ENCODE measurements at regions not wholly inside any gene's neighbourhood (a gene's known extent, or its start where the extent isn't known, plus 50 kb on each side); places are given as distances from the start of the nearest gene placed in this dataset.
A peak's percentile ranks its signal among the peaks of the same experiment; 100 is the strongest.

DNA sequence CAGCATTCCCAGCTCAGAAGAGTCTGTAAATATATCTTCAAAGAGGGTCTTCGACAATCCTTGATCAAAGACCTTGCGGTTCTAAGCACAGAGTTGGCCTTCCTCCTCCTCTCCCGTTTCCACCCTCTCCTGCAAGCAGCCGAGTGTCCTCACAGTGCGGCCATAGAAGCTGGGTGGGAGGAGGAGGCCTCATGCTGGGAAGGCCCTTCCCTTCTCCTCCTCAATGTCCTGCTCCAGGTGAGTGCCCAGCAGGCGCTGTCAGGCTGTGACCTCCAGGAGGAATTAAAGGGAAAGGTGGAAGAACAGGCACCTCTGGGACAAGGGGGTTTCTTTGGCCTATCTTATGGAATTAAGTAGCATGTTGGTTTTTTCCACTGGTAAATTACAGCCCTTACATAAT is 674.2 kb upstream of the ARGLU1 start:
- 69% methylated on average over 3 of the region's 6 CpGs for WGBS
- Histone ChIP-seq H3K79me1 (replicated peaks; ENCODE audit: low read length, poor library complexity, severe bottlenecking) (peaks cover 22% of the 10 kb centered on the region), H3K18ac (ENCODE audit: low read depth in 1 of 2, low read length in 2 of 2) (no peak overlapping the region)

DNA sequence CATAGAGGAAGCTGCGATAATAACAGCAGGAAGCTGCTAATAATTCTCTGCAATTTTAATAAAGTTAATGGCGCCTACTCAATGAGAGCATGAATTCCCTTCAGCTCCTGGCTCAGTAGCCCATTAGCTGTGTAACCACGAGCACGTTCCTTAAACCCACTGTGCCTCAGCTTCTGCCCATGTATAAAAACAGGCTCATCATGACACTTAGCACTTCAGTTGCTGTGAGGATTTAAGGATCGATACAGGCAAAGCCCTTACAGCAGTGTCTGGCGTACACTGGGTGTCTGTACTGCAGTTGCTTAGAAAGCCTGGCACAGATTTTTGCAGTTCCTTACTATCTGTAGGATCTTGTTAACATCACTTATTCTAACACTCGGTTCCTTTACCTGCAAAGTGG is 673.4 kb upstream of the ARGLU1 start:
- Histone ChIP-seq H2AFZ (ENCODE audit: low read depth, low read length) (no peak overlapping the region), H3K79me1 (replicated peaks; ENCODE audit: low read length, poor library complexity, severe bottlenecking) (peaks cover 22% of the 10 kb centered on the region), H4K91ac (ENCODE audit: low read length) (no peak overlapping the region), H3K14ac (ENCODE audit: low read length in 2 of 2) (no peak overlapping the region), H3K9me3 (ENCODE audit: control insufficient read depth, low read length) (no peaks in the 10 kb centered on the region), H3K27me3 (ENCODE audit: control insufficient read depth in 1 of 2, insufficient read depth in 1 of 2, low read length in 2 of 2) (no peaks in the 10 kb centered on the region), H2BK5ac (ENCODE audit: low read depth, low read length, poor library complexity, severe bottlenecking) (no peak overlapping the region), H2BK12ac (ENCODE audit: low read length in 2 of 2) (no peak overlapping the region), H2BK15ac (ENCODE audit: low read depth, poor library complexity, severe bottlenecking) (no peak overlapping the region), H3K9ac (ENCODE audit: low read length) (no peak overlapping the region), H3K4me3 (ENCODE audit: insufficient read depth in 1 of 2, low read depth in 1 of 2, low read length in 2 of 2) (no peak overlapping the region), H2AK5ac (ENCODE audit: low read length, severe bottlenecking) (no peak overlapping the region), H3K4me1 (ENCODE audit: control insufficient read depth, insufficient read depth, low read depth, low read length) (peaks cover 2% of the 10 kb centered on the region), H3K23ac (ENCODE audit: low read length in 2 of 2) (no peak overlapping the region), H3K36me3 (ENCODE audit: control insufficient read depth in 1 of 2, insufficient read depth in 2 of 2, low read depth in 1 of 2, low read length in 2 of 2) (no peaks in the 10 kb centered on the region), H3K27ac (ENCODE audit: low read length, poor library complexity, severe bottlenecking) (no peak overlapping the region), H3K18ac (ENCODE audit: low read depth in 1 of 2, low read length in 2 of 2) (peak overlapping the region in 1 of 2 experiments; percentile 55), H3K4ac (ENCODE audit: low read depth in 1 of 2, low read length in 2 of 2) (no peak overlapping the region), H3K4me2 (ENCODE audit: low read length, poor library complexity, severe bottlenecking) (no peak overlapping the region), H2BK120ac (ENCODE audit: low read depth, low read length) (no peak overlapping the region), H4K8ac (ENCODE audit: low read length) (no peak overlapping the region)
- no peak for DNase-seq
- whole genome bisulfite sequencing, result 98% methylated on average over 7 of the region's 7 CpGs

More for the DNA sequence above, 674.2 kb upstream of the ARGLU1 start:
- DNase-seq, result no peak
- H3K4me2 ChIP-seq (ENCODE audit: low read length, poor library complexity, severe bottlenecking), result no peak overlapping the region
- no peaks in the 10 kb centered on the region for H3K36me3 ChIP-seq (ENCODE audit: control insufficient read depth in 1 of 2, insufficient read depth in 2 of 2, low read depth in 1 of 2, low read length in 2 of 2)
- H3K27me3 ChIP-seq (ENCODE audit: control insufficient read depth in 1 of 2, insufficient read depth in 1 of 2, low read length in 2 of 2), result no peaks in the 10 kb centered on the region
- H4K8ac ChIP-seq (ENCODE audit: low read length), result peak overlapping the region; percentile 35
- H3K23ac ChIP-seq (ENCODE audit: low read length in 2 of 2), result no peak overlapping the region
- peaks cover 2% of the 10 kb centered on the region for H3K4me1 ChIP-seq (ENCODE audit: control insufficient read depth, insufficient read depth, low read depth, low read length)
- H3K4ac ChIP-seq (ENCODE audit: low read depth in 1 of 2, low read length in 2 of 2), result no peak overlapping the region
- no peak overlapping the region for H3K14ac ChIP-seq (ENCODE audit: low read length in 2 of 2)
- no peak overlapping the region for H2BK5ac ChIP-seq (ENCODE audit: low read depth, low read length, poor library complexity, severe bottlenecking)
- no peak overlapping the region for H3K9ac ChIP-seq (ENCODE audit: low read length)
- H2AK5ac ChIP-seq (ENCODE audit: low read length, severe bottlenecking), result no peak overlapping the region
- H2BK15ac ChIP-seq (ENCODE audit: low read depth, poor library complexity, severe bottlenecking), result no peak overlapping the region
- H2BK120ac ChIP-seq (ENCODE audit: low read depth, low read length), result no peak overlapping the region
- H3K27ac ChIP-seq (ENCODE audit: low read length, poor library complexity, severe bottlenecking), result no peak overlapping the region
- peak overlapping the region; percentile 77 for H4K91ac ChIP-seq (ENCODE audit: low read length)
- H2BK12ac ChIP-seq (ENCODE audit: low read length in 2 of 2), result peak overlapping the region in 1 of 2 experiments; percentile 28
- no peak overlapping the region for H3K4me3 ChIP-seq (ENCODE audit: insufficient read depth in 1 of 2, low read depth in 1 of 2, low read length in 2 of 2)
- H3K9me3 ChIP-seq (ENCODE audit: control insufficient read depth, low read length), result no peaks in the 10 kb centered on the region
- no peak overlapping the region for H2AFZ ChIP-seq (ENCODE audit: low read depth, low read length)

DNA sequence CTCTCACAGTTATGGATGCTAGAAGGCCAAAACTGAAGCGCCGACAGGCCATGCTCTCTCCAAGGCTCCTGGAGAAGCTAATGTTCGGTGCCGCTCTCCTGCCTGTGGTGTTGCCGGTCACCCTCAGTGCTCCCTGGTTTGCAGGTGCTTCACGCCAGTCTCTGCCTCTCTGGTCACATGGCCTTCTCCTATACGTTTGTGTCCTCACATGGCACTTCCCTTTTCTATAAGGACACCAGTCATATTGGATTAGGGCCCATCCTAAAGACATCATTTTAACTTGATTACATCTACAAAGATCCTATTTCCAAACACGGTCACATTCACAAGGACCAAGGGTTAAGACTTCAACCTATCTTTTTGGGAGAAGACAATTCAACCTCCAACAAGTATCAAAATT is 671.3 kb upstream of the ARGLU1 start:
- WGBS, result 94% methylated on average over 8 of the region's 8 CpGs
- peaks cover 31% of the 10 kb centered on the region for H3K79me1 ChIP-seq (replicated peaks; ENCODE audit: low read length, poor library complexity, severe bottlenecking)
- H2BK12ac ChIP-seq (ENCODE audit: low read length in 2 of 2), result peak overlapping the region in 1 of 2 experiments; percentile 75
- no peak overlapping the region for H3K23ac ChIP-seq (ENCODE audit: low read length in 2 of 2)
- H2BK5ac ChIP-seq (ENCODE audit: low read depth, low read length, poor library complexity, severe bottlenecking), result no peak overlapping the region
- H2AK5ac ChIP-seq (ENCODE audit: low read length, severe bottlenecking), result no peak overlapping the region
- H3K9me3 ChIP-seq (ENCODE audit: control insufficient read depth, low read length), result no peaks in the 10 kb centered on the region
- no peak overlapping the region for H2AFZ ChIP-seq (ENCODE audit: low read depth, low read length)
- H2BK120ac ChIP-seq (ENCODE audit: low read depth, low read length), result no peak overlapping the region
- H3K27ac ChIP-seq (ENCODE audit: low read length, poor library complexity, severe bottlenecking), result no peak overlapping the region
- peak overlapping the region in 1 of 2 experiments; percentile 4 for H3K18ac ChIP-seq (ENCODE audit: low read depth in 1 of 2, low read length in 2 of 2)
- H3K9ac ChIP-seq (ENCODE audit: low read length), result no peak overlapping the region
- H3K36me3 ChIP-seq (ENCODE audit: control insufficient read depth in 1 of 2, insufficient read depth in 2 of 2, low read depth in 1 of 2, low read length in 2 of 2), result no peaks in the 10 kb centered on the region
- H2BK15ac ChIP-seq (ENCODE audit: low read depth, poor library complexity, severe bottlenecking), result no peak overlapping the region
- no peak overlapping the region for H3K4me2 ChIP-seq (ENCODE audit: low read length, poor library complexity, severe bottlenecking)
- H4K8ac ChIP-seq (ENCODE audit: low read length), result no peak overlapping the region
- H3K14ac ChIP-seq (ENCODE audit: low read length in 2 of 2), result no peak overlapping the region
- H3K4ac ChIP-seq (ENCODE audit: low read depth in 1 of 2, low read length in 2 of 2), result no peak overlapping the region
- H3K27me3 ChIP-seq (ENCODE audit: control insufficient read depth in 1 of 2, insufficient read depth in 1 of 2, low read length in 2 of 2), result no peaks in the 10 kb centered on the region
- H3K4me1 ChIP-seq (ENCODE audit: control insufficient read depth, insufficient read depth, low read depth, low read length), result peaks cover 2% of the 10 kb centered on the region
- no peak overlapping the region for H3K4me3 ChIP-seq (ENCODE audit: insufficient read depth in 1 of 2, low read depth in 1 of 2, low read length in 2 of 2)
- no peak overlapping the region for H4K91ac ChIP-seq (ENCODE audit: low read length)
- DNase-seq, result no peak

DNA sequence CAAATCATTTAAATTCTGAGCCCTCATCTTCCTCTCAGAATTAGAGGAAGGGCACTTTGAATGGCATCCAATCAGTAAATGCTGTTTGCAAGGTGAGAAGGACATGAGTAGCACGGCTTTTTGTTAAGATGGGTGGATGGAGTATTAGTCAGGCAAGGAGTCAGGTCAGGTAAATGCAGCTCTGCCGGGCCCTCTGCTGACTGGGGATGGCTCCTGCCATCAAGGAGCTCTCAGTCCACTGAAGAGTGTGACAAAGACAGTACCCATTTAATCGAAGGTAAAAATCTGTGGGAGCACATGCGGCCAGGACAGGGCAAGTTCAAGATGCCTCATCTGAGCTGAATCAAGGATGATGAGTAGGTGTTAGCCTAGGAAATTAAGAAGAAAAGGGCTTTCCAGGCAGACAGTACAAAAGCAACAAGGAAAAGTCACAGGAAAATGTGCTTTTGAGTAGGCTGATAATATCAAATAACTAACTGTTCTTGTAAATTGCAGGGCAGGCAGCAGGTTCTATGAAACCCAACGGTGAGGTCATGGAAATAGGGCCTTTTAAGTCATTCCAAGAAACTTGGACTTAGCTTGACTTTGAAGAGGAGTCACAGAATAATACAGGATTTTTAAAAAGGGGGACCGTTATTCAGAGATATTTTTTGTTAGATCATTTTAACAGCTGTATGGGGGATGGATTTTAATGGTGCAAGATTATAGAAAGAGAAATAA is 670.5 kb upstream of the ARGLU1 start:
- peak overlapping the region in 1 of 2 experiments; percentile 46 for H2BK12ac ChIP-seq (ENCODE audit: low read length in 2 of 2)
- no peak overlapping the region for H3K4ac ChIP-seq (ENCODE audit: low read depth in 1 of 2, low read length in 2 of 2)
- no peak overlapping the region for H2AK5ac ChIP-seq (ENCODE audit: low read length, severe bottlenecking)
- H3K18ac ChIP-seq (ENCODE audit: low read depth in 1 of 2, low read length in 2 of 2), result no peak overlapping the region
- 92% methylated on average over 6 of the region's 6 CpGs for WGBS
- no peak overlapping the region for H4K91ac ChIP-seq (ENCODE audit: low read length)
- no peak overlapping the region for H3K4me2 ChIP-seq (ENCODE audit: low read length, poor library complexity, severe bottlenecking)
- no peak overlapping the region for H3K27ac ChIP-seq (ENCODE audit: low read length, poor library complexity, severe bottlenecking)
- no peak overlapping the region for H3K23ac ChIP-seq (ENCODE audit: low read length in 2 of 2)
- no peak overlapping the region for H2BK5ac ChIP-seq (ENCODE audit: low read depth, low read length, poor library complexity, severe bottlenecking)
- no peak for DNase-seq
- no peak overlapping the region for H2AFZ ChIP-seq (ENCODE audit: low read depth, low read length)
- H3K9ac ChIP-seq (ENCODE audit: low read length), result no peak overlapping the region
- no peaks in the 10 kb centered on the region for H3K27me3 ChIP-seq (ENCODE audit: control insufficient read depth in 1 of 2, insufficient read depth in 1 of 2, low read length in 2 of 2)
- peaks cover 2% of the 10 kb centered on the region for H3K4me1 ChIP-seq (ENCODE audit: control insufficient read depth, insufficient read depth, low read depth, low read length)
- H3K79me1 ChIP-seq (replicated peaks; ENCODE audit: low read length, poor library complexity, severe bottlenecking), result peaks cover 31% of the 10 kb centered on the region
- H4K8ac ChIP-seq (ENCODE audit: low read length), result peak overlapping the region; percentile 6
- no peak overlapping the region for H2BK120ac ChIP-seq (ENCODE audit: low read depth, low read length)
- H3K14ac ChIP-seq (ENCODE audit: low read length in 2 of 2), result no peak overlapping the region
- H3K9me3 ChIP-seq (ENCODE audit: control insufficient read depth, low read length), result no peaks in the 10 kb centered on the region
- H3K36me3 ChIP-seq (ENCODE audit: control insufficient read depth in 1 of 2, insufficient read depth in 2 of 2, low read depth in 1 of 2, low read length in 2 of 2), result no peaks in the 10 kb centered on the region
- no peak overlapping the region for H3K4me3 ChIP-seq (ENCODE audit: insufficient read depth in 1 of 2, low read depth in 1 of 2, low read length in 2 of 2)
- H2BK15ac ChIP-seq (ENCODE audit: low read depth, poor library complexity, severe bottlenecking), result no peak overlapping the region

All from mesenchymal stem cell (in vitro differentiated cells and primary cell).